ENCODE measurements at regions not wholly inside any gene's neighbourhood (a gene's known extent, or its start where the extent isn't known, plus 50 kb on each side); places are given as distances from the start of the nearest gene placed in this dataset.

- TF ChIP-seq POLR2A (IDR thresholded peaks at IDR 0.05; ENCODE audit: low read depth, low read length) (no peak), POLR2AphosphoS5 (IDR thresholded peaks at IDR 0.05; ENCODE audit: low read depth, low read length) (no peak), TAF1 (IDR thresholded peaks at IDR 0.05; ENCODE audit: borderline replicate concordance, low read depth, low read length) (no peak)
These were observed 290.9 kb upstream of the NFE2L3 start for GRCh38 chr7:25861164-25861496.
